GM12878 (cell line): ENCODE measurements at regions not wholly inside any gene's neighbourhood (a gene's known extent, or its start where the extent isn't known, plus 50 kb on each side); places are given as distances from the start of the nearest gene placed in this dataset.

Experiments
- ATAC-seq: fragments of 200-7000 bp; cut with Tn5 transposase; 3 replicates; pipeline ENCODE4 v1.9.1; 2020; ENCODE audit warnings: mild to moderate bottlenecking, moderate library complexity
- BruUV-seq: library from RNA; stranded (reverse); fragments of 400-500 nt; replicated peaks from 2 replicates; lab custom pipeline; 2021; lab: Mats Ljungman, UMichigan
- CTCF ChIA-PET: fragments of 300-600 bp; sonication (Branson Sonifier 250); formaldehyde crosslinking; extraction: SDS; loops from one replicate; lab custom pipeline; 2021; ENCODE audit warnings: inconsistent platforms; lab: Yijun Ruan, JAX
- POLR2A ChIA-PET: fragments of 350-600 bp; formaldehyde crosslinking; extraction: SDS; loops from one replicate; lab custom pipeline; 2021; ENCODE audit warnings: inconsistent platforms; lab: Charles Lee
- RAD21 ChIA-PET: fragments of 300-600 bp; sonication (Branson Sonifier 250); formaldehyde crosslinking; loops from one replicate; lab custom pipeline; 2023; ENCODE audit warnings: antibody characterized with exemption; ENCODE audit not compliant: unreplicated experiment; lab: Charles Lee
- SMC1A ChIA-PET: fragments of 300-600 bp; sonication (Branson Sonifier 250); formaldehyde crosslinking; loops from one replicate; lab custom pipeline; 2023; ENCODE audit not compliant: unreplicated experiment, uncharacterized antibody; lab: Charles Lee
- DNase-seq: peaks from one replicate; pipeline ENCODE4 v3.0.0-alpha.2; 2011; ENCODE audit warnings: low read depth, low spot score
- FAIRE-seq: peaks from 3 replicates; lab custom pipeline; 2011; peaks lifted over from hg19 to GRCh38; lab: Jason Lieb, UNC
- H2AFZ ChIP-seq: 2 replicates; pipeline ENCODE4 v1.6.0; 2011; ENCODE audit warnings: low read depth, low read length, control low read depth; ENCODE audit not compliant: control insufficient read depth
- H3K27ac ChIP-seq: 2 replicates; pipeline ENCODE4 v1.5.1; 2011; ENCODE audit warnings: control low read depth; ENCODE audit not compliant: control insufficient read depth, insufficient read depth
- H3K27me3 ChIP-seq, 2 experiments: replicated peaks in 1 of 2; 2 replicates each; pipeline versions ENCODE4 v1.6.0 to v1.6.1; 2011; ENCODE audit warnings: low read length in 1 of 2; ENCODE audit not compliant: control insufficient read depth in 2 of 2, insufficient read depth in 2 of 2
- H3K36me3 ChIP-seq, 2 experiments: 2 replicates each; pipeline ENCODE4 v1.5.1; 2011; ENCODE audit warnings: low read length in 1 of 2; ENCODE audit not compliant: control insufficient read depth in 2 of 2, insufficient read depth in 2 of 2
- H3K4me1 ChIP-seq: 2 replicates; pipeline ENCODE4 v1.6.1; 2011; ENCODE audit warnings: mild to moderate bottlenecking, low read length, moderate library complexity, mixed read lengths; ENCODE audit not compliant: control insufficient read depth, insufficient read depth
- H3K4me2 ChIP-seq: 2 replicates; pipeline ENCODE4 v1.6.0; 2011; ENCODE audit warnings: control low read depth; ENCODE audit not compliant: control insufficient read depth, insufficient read depth
- H3K4me3 ChIP-seq: fragments of 200-600 bp; sonication (generic); 2 replicates; pipeline ENCODE4 v1.5.1; 2016
- H3K79me2 ChIP-seq: 2 replicates; pipeline ENCODE4 v1.6.0; 2011; ENCODE audit warnings: low read length; ENCODE audit not compliant: control insufficient read depth, insufficient read depth
- H3K9ac ChIP-seq: 2 replicates; pipeline ENCODE4 v1.8.0; 2011; ENCODE audit warnings: low read length, control low read depth, mixed read lengths; ENCODE audit not compliant: control insufficient read depth, insufficient read depth
- H3K9me3 ChIP-seq: replicated peaks from 3 replicates; pipeline ENCODE4 v1.5.1; 2011; ENCODE audit warnings: mild to moderate bottlenecking, low read length; ENCODE audit not compliant: control insufficient read depth, insufficient read depth
- H4K20me1 ChIP-seq: 2 replicates; pipeline ENCODE4 v1.6.0; 2011; ENCODE audit not compliant: control insufficient read depth, insufficient read depth
- BHLHE40 ChIP-seq, 2 experiments: fragments of 450-650 bp in 1 of 2; IDR thresholded peaks; 2 replicates each; pipeline ENCODE4 v1.6.1; 2011 to 2017; ENCODE audit warnings: low read depth in 2 of 2, borderline replicate concordance in 1 of 2, improper control_type of control experiment in 1 of 2, low read length in 1 of 2, mild to moderate bottlenecking in 1 of 2
- BRCA1 ChIP-seq: IDR thresholded peaks from 2 replicates; pipeline ENCODE4 v1.6.1; 2011; ENCODE audit warnings: low read depth, low read length, improper control_type of control experiment
- GABPA ChIP-seq: IDR thresholded peaks from 2 replicates; pipeline ENCODE4 v1.6.1; 2014; ENCODE audit warnings: antibody characterized with exemption, low read depth, mild to moderate bottlenecking, inconsistent platforms
- KDM1A ChIP-seq: fragments of 200-600 bp; sonication (generic); IDR thresholded peaks from 2 replicates; pipeline ENCODE4 v1.6.1; 2016; ENCODE audit warnings: borderline replicate concordance
- MEF2B ChIP-seq: fragments of 450-650 bp; IDR thresholded peaks from 2 replicates; pipeline ENCODE4 v1.6.1; 2018; ENCODE audit warnings: mild to moderate bottlenecking, moderate library complexity; ENCODE audit not compliant: partially characterized antibody, poor library complexity, severe bottlenecking
- POLR2AphosphoS5 ChIP-seq: IDR thresholded peaks from 2 replicates; pipeline ENCODE4 v1.6.1; 2011; ENCODE audit warnings: mild to moderate bottlenecking, low read length, inconsistent platforms
- RAD21 ChIP-seq: IDR thresholded peaks from 2 replicates; pipeline ENCODE4 v1.6.1; 2011; ENCODE audit warnings: mild to moderate bottlenecking, low read depth, low read length, moderate library complexity; ENCODE audit not compliant: insufficient read depth
- SMAD1 ChIP-seq: fragments of 450-650 bp; IDR thresholded peaks from 2 replicates; pipeline ENCODE4 v1.6.1; 2018; ENCODE audit warnings: mild to moderate bottlenecking, low read depth; ENCODE audit not compliant: partially characterized antibody
- SMAD5 ChIP-seq: IDR thresholded peaks from 2 replicates; pipeline ENCODE4 v1.6.1; 2016; ENCODE audit warnings: antibody characterized with exemption, low read depth
- STAT3 ChIP-seq: IDR thresholded peaks from 2 replicates; pipeline ENCODE4 v1.6.1; 2011; ENCODE audit warnings: low read depth, low read length, improper control_type of control experiment
- TARDBP ChIP-seq: IDR thresholded peaks from 2 replicates; pipeline ENCODE4 v1.6.1; 2016; ENCODE audit warnings: borderline replicate concordance
- TCF7 ChIP-seq: IDR thresholded peaks from 2 replicates; pipeline ENCODE4 v1.6.1; 2014; ENCODE audit warnings: antibody characterized with exemption, borderline replicate concordance
- WGBS: methylation state at CpG from one replicate; pipeline ENCODE4 v1.1.6; 2016; ENCODE audit warnings: low lambda C conversion rate; ENCODE audit not compliant: insufficient replicate concordance, insufficient coverage; ENCODE audit errors: missing lambda C conversion rate; 5-methylcytosine and 5-hydroxymethylcytosine counted together
- in situ Hi-C: fragments of 300-500 bp; cut with MboI; formaldehyde crosslinking; loops from 9 replicates; pipeline ENCODE4 v1.14.3; 2018; ENCODE audit warnings: mixed read lengths
- intact Hi-C: fragments of 100-400 bp; cut with micrococcal nuclease; formaldehyde crosslinking; loops from one replicate; pipeline ENCODE4 v1.14.2; 2022; ENCODE audit not compliant: unreplicated experiment
- TF ChIP-seq, protein P1 (sequence below), 3 experiments: IDR thresholded peaks in 2 of 3; conservative IDR thresholded peaks in 1 of 3; 2 replicates each; pipeline ENCODE4 v1.5.1; 2011; ENCODE audit warnings: low read depth in 3 of 3, low read length in 3 of 3, mild to moderate bottlenecking in 3 of 3, control low read depth in 2 of 3, moderate library complexity in 2 of 3, inconsistent platforms in 1 of 3, mixed read lengths in 1 of 3; ENCODE audit not compliant: control insufficient read depth in 2 of 3, insufficient read depth in 1 of 3; ENCODE audit errors: extremely low read depth in 1 of 3
- TF ChIP-seq, protein P2 (sequence below): fragments of 450-650 bp; IDR thresholded peaks from 2 replicates; pipeline ENCODE4 v1.6.1; 2017; ENCODE audit warnings: antibody characterized with exemption, mild to moderate bottlenecking, moderate library complexity
- TF ChIP-seq, protein P3 (sequence below): fragments of 450-650 bp; conservative IDR thresholded peaks from 2 replicates; pipeline ENCODE4 v1.6.1; 2017; ENCODE audit warnings: mild to moderate bottlenecking, moderate library complexity

DNA sequence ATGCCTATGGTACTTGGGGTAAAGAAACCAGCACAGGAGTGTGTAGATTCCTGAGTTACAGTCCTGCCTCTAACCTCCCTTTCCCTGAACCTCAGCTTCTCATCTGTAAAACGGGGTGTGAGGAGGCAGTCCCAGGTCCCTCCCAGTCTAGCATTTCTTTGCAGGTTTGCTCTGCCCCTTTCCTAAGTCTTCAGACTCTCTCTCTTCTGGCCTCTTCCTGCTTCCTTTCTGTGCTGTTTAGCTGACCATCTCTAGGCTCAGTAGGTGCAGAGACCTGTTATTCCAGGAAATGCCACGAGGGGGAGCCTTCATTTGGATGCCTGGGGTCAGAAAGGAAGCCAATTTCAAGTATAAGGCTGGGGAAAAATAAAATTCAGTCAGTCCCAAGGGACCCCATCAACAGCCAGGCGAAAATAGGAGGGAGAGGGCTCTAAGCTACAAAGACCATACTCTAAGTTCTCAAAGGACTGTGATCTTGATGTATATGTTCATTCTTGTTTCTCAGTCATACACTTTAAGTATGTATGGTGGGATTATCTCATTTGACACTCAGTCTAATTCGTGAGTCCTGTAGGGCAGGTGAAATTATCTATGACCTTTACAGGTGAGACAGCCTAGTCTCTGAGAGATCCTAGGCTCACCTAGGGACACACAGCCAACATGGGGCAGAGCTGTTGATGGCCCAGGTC is 89.1 kb downstream of the NCR2 start (continued):
- TF ChIP-seq, protein P1, sequence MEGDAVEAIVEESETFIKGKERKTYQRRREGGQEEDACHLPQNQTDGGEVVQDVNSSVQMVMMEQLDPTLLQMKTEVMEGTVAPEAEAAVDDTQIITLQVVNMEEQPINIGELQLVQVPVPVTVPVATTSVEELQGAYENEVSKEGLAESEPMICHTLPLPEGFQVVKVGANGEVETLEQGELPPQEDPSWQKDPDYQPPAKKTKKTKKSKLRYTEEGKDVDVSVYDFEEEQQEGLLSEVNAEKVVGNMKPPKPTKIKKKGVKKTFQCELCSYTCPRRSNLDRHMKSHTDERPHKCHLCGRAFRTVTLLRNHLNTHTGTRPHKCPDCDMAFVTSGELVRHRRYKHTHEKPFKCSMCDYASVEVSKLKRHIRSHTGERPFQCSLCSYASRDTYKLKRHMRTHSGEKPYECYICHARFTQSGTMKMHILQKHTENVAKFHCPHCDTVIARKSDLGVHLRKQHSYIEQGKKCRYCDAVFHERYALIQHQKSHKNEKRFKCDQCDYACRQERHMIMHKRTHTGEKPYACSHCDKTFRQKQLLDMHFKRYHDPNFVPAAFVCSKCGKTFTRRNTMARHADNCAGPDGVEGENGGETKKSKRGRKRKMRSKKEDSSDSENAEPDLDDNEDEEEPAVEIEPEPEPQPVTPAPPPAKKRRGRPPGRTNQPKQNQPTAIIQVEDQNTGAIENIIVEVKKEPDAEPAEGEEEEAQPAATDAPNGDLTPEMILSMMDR (IDR thresholded peaks at IDR 0.05 in 2 of 3, conservative IDR thresholded peaks at IDR 0.05 in 1 of 3; ENCODE audit: control insufficient read depth in 2 of 3, extremely low read depth in 1 of 3, insufficient read depth in 1 of 3, low read depth in 3 of 3, low read length in 3 of 3) = peak; percentile 84 to 87 (median 86)
- peak; percentile 82 for TF ChIP-seq RAD21
- peak in 1 of 2 experiments; percentile 36; a peak in 1 of 4 replicates for TF ChIP-seq BHLHE40 (IDR thresholded peaks at IDR 0.05; ENCODE audit: borderline replicate concordance in 1 of 2, low read depth in 2 of 2, low read length in 1 of 2)
- TF ChIP-seq BRCA1 = no peak
- peak; percentile 88 for TF ChIP-seq MEF2B
- TF ChIP-seq, all 136 proteins: peak for 11

DNA sequence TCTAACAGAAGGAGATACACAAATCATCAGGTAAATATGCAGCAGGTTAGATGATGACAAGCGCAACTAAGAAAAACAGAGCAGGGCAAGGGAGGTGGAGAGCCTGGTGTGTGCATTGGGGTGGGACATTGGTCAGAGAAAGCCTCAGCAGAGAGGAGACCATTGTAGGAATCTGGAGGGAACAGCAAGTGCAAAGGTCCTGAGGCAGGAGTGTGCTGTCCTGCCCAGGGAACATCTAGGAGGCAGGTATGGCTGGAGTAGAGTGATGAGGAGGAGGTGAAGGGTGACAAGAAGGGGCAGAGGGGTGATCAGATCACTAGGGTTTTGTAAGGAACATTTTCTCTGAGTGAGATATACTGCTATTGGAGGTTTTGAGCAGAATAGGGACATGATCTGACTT is 90.1 kb downstream of the NCR2 start:
- no peak overlapping the region for H3K9ac ChIP-seq
- intact Hi-C loops (loop anchor here (2.0 kb wide), 2 partner anchors 37 to 257 kb away; no protein-coding TSS in a partner anchor), in situ Hi-C loops (no loop called here)
- CTCF ChIA-PET = interaction anchor here (0.7 to 5.8 kb wide), 41 partner anchors 10 to 258 kb away, joined by 3 to 90 read pairs (median 4); no protein-coding TSS in a partner anchor
- no peak overlapping the region for H3K27ac ChIP-seq
- ATAC-seq = no peak
- peaks cover 10% of the 10 kb centered on the region for H3K4me1 ChIP-seq
- H3K36me3 ChIP-seq = no peaks in the 10 kb centered on the region
- H3K4me3 ChIP-seq = no peak overlapping the region
- DNase-seq = no peak
- 100% methylated on average over 1 of the region's 1 CpG for WGBS
- H3K27me3 ChIP-seq = peaks cover 12 to 21% of the 10 kb centered on the region in 2 experiments
- H3K79me2 ChIP-seq = no peaks in the 10 kb centered on the region
- RAD21 ChIA-PET = interaction anchor here (0.7 to 3.5 kb wide), 17 partner anchors 13 to 258 kb away, joined by 3 to 38 read pairs (median 4); no protein-coding TSS in a partner anchor
- H2AFZ ChIP-seq = no peak overlapping the region
- no peak for FAIRE-seq
- no TSS peak for BruUV-seq
- H3K9me3 ChIP-seq = no peaks in the 10 kb centered on the region
- no peaks in the 10 kb centered on the region for H4K20me1 ChIP-seq
- POLR2A ChIA-PET = interaction anchor here (1.3 kb wide), 1 partner anchor 121 kb away, joined by 5 read pairs; the partner anchor contains the start of gene FOXP4
- SMC1A ChIA-PET = interaction anchor here (0.5 to 3.1 kb wide), 26 partner anchors 12 to 346 kb away, joined by 3 to 27 read pairs (median 5); no protein-coding TSS in a partner anchor
- H3K4me2 ChIP-seq = no peak overlapping the region
- TF ChIP-seq GABPA (no peak), SMAD5 (no peak), POLR2AphosphoS5 (no peak), TARDBP (no peak), TCF7 (no peak), STAT3 (no peak), SMAD1 (no peak), KDM1A (no peak)
- TF ChIP-seq, protein P2, sequence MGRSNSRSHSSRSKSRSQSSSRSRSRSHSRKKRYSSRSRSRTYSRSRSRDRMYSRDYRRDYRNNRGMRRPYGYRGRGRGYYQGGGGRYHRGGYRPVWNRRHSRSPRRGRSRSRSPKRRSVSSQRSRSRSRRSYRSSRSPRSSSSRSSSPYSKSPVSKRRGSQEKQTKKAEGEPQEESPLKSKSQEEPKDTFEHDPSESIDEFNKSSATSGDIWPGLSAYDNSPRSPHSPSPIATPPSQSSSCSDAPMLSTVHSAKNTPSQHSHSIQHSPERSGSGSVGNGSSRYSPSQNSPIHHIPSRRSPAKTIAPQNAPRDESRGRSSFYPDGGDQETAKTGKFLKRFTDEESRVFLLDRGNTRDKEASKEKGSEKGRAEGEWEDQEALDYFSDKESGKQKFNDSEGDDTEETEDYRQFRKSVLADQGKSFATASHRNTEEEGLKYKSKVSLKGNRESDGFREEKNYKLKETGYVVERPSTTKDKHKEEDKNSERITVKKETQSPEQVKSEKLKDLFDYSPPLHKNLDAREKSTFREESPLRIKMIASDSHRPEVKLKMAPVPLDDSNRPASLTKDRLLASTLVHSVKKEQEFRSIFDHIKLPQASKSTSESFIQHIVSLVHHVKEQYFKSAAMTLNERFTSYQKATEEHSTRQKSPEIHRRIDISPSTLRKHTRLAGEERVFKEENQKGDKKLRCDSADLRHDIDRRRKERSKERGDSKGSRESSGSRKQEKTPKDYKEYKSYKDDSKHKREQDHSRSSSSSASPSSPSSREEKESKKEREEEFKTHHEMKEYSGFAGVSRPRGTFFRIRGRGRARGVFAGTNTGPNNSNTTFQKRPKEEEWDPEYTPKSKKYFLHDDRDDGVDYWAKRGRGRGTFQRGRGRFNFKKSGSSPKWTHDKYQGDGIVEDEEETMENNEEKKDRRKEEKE = no peak
- TF ChIP-seq, protein P3, sequence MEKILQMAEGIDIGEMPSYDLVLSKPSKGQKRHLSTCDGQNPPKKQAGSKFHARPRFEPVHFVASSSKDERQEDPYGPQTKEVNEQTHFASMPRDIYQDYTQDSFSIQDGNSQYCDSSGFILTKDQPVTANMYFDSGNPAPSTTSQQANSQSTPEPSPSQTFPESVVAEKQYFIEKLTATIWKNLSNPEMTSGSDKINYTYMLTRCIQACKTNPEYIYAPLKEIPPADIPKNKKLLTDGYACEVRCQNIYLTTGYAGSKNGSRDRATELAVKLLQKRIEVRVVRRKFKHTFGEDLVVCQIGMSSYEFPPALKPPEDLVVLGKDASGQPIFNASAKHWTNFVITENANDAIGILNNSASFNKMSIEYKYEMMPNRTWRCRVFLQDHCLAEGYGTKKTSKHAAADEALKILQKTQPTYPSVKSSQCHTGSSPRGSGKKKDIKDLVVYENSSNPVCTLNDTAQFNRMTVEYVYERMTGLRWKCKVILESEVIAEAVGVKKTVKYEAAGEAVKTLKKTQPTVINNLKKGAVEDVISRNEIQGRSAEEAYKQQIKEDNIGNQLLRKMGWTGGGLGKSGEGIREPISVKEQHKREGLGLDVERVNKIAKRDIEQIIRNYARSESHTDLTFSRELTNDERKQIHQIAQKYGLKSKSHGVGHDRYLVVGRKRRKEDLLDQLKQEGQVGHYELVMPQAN = no peak
